ENCODE measurements at regions not wholly inside any gene's neighbourhood (a gene's known extent, or its start where the extent isn't known, plus 50 kb on each side); places are given as distances from the start of the nearest gene placed in this dataset.
A peak's percentile ranks its signal among the peaks of the same experiment; 100 is the strongest.
"Not testable (repeated sequence)": the region's sequence is repeated elsewhere in the genome, so short reads cannot be mapped to it uniquely, and the experiment has no call there.

GRCh38 chr3:195999176-195999575 lies 82.7 kb downstream of the TFRC start:
- H3K4me1 ChIP-seq; H3K27ac ChIP-seq; H3K4me3 ChIP-seq; H3K9me3 ChIP-seq; H3K36me3 ChIP-seq; DNase-seq (ENCODE audit: low spot score); H3K27me3 ChIP-seq: not testable (repeated sequence)

GRCh38 chr3:195996314-195996713 lies 85.6 kb downstream of the TFRC start:
- H3K9me3 ChIP-seq; H3K4me3 ChIP-seq; DNase-seq (ENCODE audit: low spot score); H3K4me1 ChIP-seq; H3K36me3 ChIP-seq; H3K27ac ChIP-seq; H3K27me3 ChIP-seq: not testable (repeated sequence)

GRCh38 chr3:195994343-195994742 lies 86.0 kb upstream of the TNK2 start:
- not testable (repeated sequence) for H3K4me3 ChIP-seq; DNase-seq (ENCODE audit: low spot score); H3K27me3 ChIP-seq; H3K4me1 ChIP-seq; H3K36me3 ChIP-seq; H3K27ac ChIP-seq; H3K9me3 ChIP-seq

GRCh38 chr3:195993671-195994070 lies 85.3 kb upstream of the TNK2 start:
- H3K4me1 ChIP-seq; H3K27me3 ChIP-seq; DNase-seq (ENCODE audit: low spot score); H3K4me3 ChIP-seq; H3K9me3 ChIP-seq; H3K36me3 ChIP-seq; H3K27ac ChIP-seq: not testable (repeated sequence)

GRCh38 chr3:195992956-195993595 lies 84.7 kb upstream of the TNK2 start:
- not testable (repeated sequence) for H3K4me3 ChIP-seq; H3K4me1 ChIP-seq; H3K36me3 ChIP-seq; H3K9me3 ChIP-seq; H3K27me3 ChIP-seq; DNase-seq (ENCODE audit: low spot score); H3K27ac ChIP-seq

GRCh38 chr3:195991986-195992385 lies 83.6 kb upstream of the TNK2 start:
- H3K36me3 ChIP-seq; H3K4me1 ChIP-seq; DNase-seq (ENCODE audit: low spot score); H3K4me3 ChIP-seq; H3K27ac ChIP-seq; H3K27me3 ChIP-seq; H3K9me3 ChIP-seq: not testable (repeated sequence)

GRCh38 chr3:195991243-195991642 lies 82.9 kb upstream of the TNK2 start:
- not testable (repeated sequence) for H3K27ac ChIP-seq; H3K27me3 ChIP-seq; DNase-seq (ENCODE audit: low spot score); H3K4me1 ChIP-seq; H3K9me3 ChIP-seq; H3K4me3 ChIP-seq; H3K36me3 ChIP-seq

- H3K4me3 ChIP-seq, result peak overlapping the region; percentile 60 to 78
- H3K9me3 ChIP-seq; DNase-seq (ENCODE audit: low spot score); H3K36me3 ChIP-seq; H3K27me3 ChIP-seq; H3K4me1 ChIP-seq: not testable (repeated sequence)
- H3K27ac ChIP-seq, result peak overlapping the region; percentile 80 to 93
Measured at GRCh38 chr3:195990841-195991174, 82.5 kb upstream of the TNK2 start.

GRCh38 chr3:195989921-195990840 lies 81.8 kb upstream of the TNK2 start:
- H3K36me3 ChIP-seq, H3K27me3 ChIP-seq, H3K4me1 ChIP-seq, H3K9me3 ChIP-seq: not testable (repeated sequence)
- peak; percentile 66 for DNase-seq (ENCODE audit: low spot score)
- peak overlapping the region; percentile 80 to 93 for H3K27ac ChIP-seq
- peak overlapping the region; percentile 60 to 78 for H3K4me3 ChIP-seq

- not testable (repeated sequence) for DNase-seq (ENCODE audit: low spot score); H3K9me3 ChIP-seq; H3K36me3 ChIP-seq; H3K4me1 ChIP-seq; H3K27me3 ChIP-seq
- Histone ChIP-seq H3K27ac (peak overlapping the region in 1 of 2 donors; percentile 93), H3K4me3 (peak overlapping the region; percentile 60 to 78)
Measured at GRCh38 chr3:195989197-195989920, 81.0 kb upstream of the TNK2 start.

GRCh38 chr3:195988764-195989163 lies 80.4 kb upstream of the TNK2 start:
- H3K4me1 ChIP-seq; DNase-seq (ENCODE audit: low spot score): not testable (repeated sequence)

GRCh38 chr3:195987001-195987400 lies 78.7 kb upstream of the TNK2 start:
- not testable (repeated sequence) for DNase-seq (ENCODE audit: low spot score); H3K4me3 ChIP-seq; H3K9me3 ChIP-seq; H3K4me1 ChIP-seq; H3K36me3 ChIP-seq; H3K27ac ChIP-seq; H3K27me3 ChIP-seq

More at GRCh38 chr3:195988764-195989163, 80.4 kb upstream of the TNK2 start:
- not testable (repeated sequence) for H3K9me3 ChIP-seq, H3K36me3 ChIP-seq, H3K27ac ChIP-seq, H3K27me3 ChIP-seq
- peak overlapping the region in 1 of 2 donors; percentile 6 for H3K4me3 ChIP-seq

- H3K9me3 ChIP-seq; H3K4me3 ChIP-seq; H3K27me3 ChIP-seq; H3K36me3 ChIP-seq; DNase-seq (ENCODE audit: low spot score); H3K4me1 ChIP-seq; H3K27ac ChIP-seq: not testable (repeated sequence)
Measured at GRCh38 chr3:195986576-195986975, 78.2 kb upstream of the TNK2 start.

GRCh38 chr3:195985348-195985920 lies 77.1 kb upstream of the TNK2 start:
- not testable (repeated sequence) for H3K27me3 ChIP-seq; H3K4me3 ChIP-seq; H3K27ac ChIP-seq; DNase-seq (ENCODE audit: low spot score); H3K36me3 ChIP-seq; H3K4me1 ChIP-seq; H3K9me3 ChIP-seq

Measured in right atrium auricular region (tissue), 2 donors.